ENCODE measurements at regions not wholly inside any gene's neighbourhood (a gene's known extent, or its start where the extent isn't known, plus 50 kb on each side); places are given as distances from the start of the nearest gene placed in this dataset.

DNA sequence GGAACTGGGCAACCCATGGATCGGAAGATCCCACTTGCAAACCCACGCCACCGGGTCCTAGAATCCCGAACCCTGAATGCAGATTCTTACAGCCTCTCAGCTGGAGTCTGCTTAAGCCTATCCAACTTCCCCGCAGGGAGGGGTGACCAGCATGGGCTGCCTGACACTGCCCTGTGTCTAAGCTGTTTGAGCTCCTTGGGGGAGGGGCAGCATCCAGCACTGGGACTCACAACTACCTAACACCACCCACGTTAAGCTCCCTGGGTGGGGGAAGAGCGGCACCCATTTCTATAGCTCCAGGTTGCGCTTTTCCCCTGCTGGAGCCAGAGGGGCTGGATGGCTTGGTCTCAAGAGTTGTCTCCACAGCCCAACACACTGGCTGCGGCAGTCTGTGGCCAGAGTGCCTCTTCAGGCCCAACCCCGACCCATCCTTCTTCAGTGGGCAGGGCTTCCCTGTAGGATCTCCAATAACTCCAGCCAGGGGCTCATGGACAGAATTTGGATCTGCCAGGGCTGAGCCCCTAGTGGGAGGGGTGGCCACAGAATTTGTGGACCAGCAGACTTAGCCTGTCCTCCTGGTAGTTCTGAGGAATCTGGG lies 649.2 kb downstream of the TUSC7 start:
- TF ChIP-seq, protein P1, sequence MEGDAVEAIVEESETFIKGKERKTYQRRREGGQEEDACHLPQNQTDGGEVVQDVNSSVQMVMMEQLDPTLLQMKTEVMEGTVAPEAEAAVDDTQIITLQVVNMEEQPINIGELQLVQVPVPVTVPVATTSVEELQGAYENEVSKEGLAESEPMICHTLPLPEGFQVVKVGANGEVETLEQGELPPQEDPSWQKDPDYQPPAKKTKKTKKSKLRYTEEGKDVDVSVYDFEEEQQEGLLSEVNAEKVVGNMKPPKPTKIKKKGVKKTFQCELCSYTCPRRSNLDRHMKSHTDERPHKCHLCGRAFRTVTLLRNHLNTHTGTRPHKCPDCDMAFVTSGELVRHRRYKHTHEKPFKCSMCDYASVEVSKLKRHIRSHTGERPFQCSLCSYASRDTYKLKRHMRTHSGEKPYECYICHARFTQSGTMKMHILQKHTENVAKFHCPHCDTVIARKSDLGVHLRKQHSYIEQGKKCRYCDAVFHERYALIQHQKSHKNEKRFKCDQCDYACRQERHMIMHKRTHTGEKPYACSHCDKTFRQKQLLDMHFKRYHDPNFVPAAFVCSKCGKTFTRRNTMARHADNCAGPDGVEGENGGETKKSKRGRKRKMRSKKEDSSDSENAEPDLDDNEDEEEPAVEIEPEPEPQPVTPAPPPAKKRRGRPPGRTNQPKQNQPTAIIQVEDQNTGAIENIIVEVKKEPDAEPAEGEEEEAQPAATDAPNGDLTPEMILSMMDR (IDR thresholded peaks at IDR 0.05; ENCODE audit: low read depth, low read length) = no peak
- no peak overlapping the region for H3K4me3 ChIP-seq (ENCODE audit: low read depth, low read length)

DNA sequence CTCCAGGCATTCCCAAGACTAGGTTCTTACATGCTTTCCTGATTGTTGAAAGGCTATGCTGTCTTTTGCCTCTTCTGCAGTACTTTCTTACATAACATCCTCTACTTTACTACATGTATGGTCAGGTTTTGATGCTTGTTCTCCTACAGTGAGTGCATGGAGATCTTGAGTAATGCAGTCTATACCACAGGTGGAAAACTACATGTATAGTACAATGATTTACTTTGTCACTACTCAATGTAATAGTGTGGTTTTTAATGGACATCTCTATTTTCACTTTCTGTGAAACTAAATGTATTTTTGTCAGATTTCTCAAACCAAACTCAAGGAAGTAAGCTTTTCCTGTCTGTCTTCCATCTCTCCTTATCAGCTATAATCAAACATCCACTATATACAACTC lies 657.0 kb downstream of the TUSC7 start:
- TF ChIP-seq, protein P1 (IDR thresholded peaks at IDR 0.05; ENCODE audit: low read depth, low read length) = no peak

DNA sequence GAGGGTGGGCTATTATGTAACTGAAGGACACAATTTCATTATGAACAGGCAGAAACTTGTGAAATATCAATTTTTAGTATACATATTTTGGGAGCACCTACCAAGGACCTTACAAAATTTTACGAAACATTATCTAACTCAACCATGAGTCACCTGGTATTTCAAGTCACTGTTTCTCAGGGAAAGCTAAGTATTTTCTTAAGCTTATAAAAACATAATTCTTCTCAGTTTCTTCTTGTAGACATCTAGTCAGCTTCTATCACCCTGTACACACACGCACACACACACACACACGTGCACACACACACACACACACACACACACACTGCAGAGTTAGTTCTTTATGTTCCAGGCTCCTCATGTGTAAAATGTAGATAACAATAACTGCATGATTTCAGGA lies 658.3 kb downstream of the TUSC7 start:
- no peak overlapping the region for H3K4me3 ChIP-seq (ENCODE audit: low read depth, low read length)
- TF ChIP-seq, protein P1 (IDR thresholded peaks at IDR 0.05; ENCODE audit: low read depth, low read length) = no peak

More for the DNA sequence above, 657.0 kb downstream of the TUSC7 start:
- no peak overlapping the region for H3K4me3 ChIP-seq (ENCODE audit: low read depth, low read length)

DNA sequence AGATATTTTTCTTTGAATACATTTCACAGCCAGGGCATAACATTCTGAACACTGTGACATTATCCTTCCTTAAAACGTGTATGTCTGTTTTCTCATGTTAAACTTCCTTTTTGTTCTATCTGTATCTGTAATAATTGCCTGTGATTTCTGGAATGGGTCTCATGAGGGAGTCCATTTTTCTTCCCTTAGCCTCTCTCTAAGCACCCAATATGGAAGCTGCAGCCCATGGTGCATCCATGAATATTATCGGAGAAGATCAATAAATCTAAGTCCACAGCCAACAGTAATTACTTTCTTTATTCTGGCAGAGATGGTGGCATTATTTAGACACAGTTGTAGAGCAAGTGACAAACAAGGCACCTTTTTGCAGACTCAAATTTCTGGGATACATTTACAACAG lies 671.1 kb downstream of the TUSC7 start:
- no peak overlapping the region for H3K4me3 ChIP-seq (ENCODE audit: low read depth, low read length)
- TF ChIP-seq, protein P1 (IDR thresholded peaks at IDR 0.05; ENCODE audit: low read depth, low read length) = no peak

DNA sequence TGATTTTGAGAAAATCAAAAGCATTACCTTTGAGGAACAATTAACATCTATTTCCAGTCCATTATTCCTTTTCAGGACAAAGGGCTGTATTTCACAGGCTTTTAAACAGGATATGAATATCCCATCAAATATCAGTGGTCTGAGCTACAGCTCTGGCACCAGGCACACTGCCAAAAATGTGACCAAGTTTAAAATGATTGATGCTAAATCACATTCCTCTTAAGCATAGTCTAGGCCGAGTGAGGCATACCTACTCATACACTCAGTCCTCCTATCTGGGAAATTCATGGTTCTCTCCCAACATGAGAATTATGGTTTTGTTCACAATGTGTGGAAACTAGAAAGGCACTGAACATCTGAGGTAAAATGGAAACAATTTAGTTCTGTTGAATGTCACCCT lies 683.5 kb downstream of the TUSC7 start:
- H3K4me3 ChIP-seq (ENCODE audit: low read depth, low read length) = no peak overlapping the region
- TF ChIP-seq, protein P1 (IDR thresholded peaks at IDR 0.05; ENCODE audit: low read depth, low read length) = no peak

DNA sequence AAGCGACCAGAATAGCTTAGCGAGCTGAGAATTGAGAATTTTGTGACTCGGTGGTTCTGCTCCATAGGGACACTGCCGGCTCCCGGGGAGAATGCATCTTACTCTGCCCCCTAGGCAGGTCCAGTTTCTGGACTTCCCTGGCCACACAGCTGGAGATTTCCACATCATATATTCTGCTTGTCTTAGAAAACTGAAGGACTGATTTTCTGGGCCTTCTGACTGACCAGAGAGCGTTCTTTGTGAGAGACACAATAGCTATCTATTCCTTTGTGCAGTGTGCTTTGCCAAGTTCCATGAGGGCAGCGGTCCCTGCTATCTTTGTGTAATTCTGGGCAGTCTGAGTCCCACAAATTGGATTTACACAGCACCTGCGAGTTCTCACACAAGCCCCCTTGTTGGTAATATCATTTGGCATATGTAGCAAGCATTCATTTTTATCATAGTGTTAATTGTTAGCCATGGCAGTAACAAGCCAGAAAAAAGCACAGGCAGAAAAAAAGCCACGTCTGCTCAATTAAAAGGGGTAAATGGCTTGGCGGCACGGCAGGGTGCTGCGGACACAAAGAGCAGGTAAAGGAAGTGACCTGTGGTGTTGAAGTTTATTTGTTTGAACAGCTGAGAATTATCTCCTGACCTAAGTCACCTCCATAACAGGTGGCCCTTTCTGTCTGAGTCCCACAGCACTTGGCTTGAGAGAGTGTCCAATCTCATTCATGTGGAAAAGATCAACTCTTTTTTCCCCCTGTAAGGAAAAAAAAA lies 688.7 kb downstream of the TUSC7 start:
- H3K4me3 ChIP-seq (ENCODE audit: low read depth, low read length) = no peak overlapping the region
- TF ChIP-seq, protein P1 (IDR thresholded peaks at IDR 0.05; ENCODE audit: low read depth, low read length) = no peak

DNA sequence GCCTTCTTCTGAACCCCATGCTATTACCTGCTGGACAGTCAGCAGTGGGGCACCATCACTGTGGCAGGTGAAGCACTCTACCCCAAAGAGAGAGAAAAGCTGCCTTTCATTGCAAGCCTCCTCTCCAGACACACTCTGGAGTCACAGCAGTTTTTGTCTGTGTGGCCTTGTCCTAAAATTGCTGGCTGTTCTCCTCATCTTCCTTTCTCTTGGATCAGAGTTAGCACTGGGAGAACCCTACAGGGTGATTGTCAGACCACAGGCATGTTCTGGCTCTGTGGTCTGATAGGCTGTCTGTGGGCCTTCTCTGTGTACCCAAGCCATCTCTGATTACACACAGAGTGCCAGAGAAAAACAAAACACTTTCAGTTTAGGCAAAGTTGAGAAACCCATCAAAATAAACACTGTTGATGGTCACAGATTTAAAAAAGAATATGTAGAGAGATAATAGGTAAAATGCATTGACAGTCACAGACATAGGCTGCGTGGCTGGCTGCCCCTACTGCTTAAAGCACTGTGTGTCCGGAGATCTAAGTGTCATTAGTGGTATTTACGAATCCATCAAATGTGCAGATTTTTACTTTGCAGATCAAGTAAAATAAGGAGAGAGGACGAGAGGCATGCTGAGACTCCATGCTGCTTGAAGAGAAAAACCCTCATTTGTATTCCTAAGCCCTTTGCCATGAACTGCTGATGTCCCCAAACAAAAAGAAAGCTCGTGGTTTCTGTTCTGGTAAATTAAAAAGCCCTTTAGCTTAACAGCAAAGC lies 689.9 kb downstream of the TUSC7 start:
- no peak overlapping the region for H3K4me3 ChIP-seq (ENCODE audit: low read depth, low read length)
- TF ChIP-seq, protein P1 (IDR thresholded peaks at IDR 0.05; ENCODE audit: low read depth, low read length) = no peak

All from WI38 (cell line).